OCI-LY1 (cell line): ENCODE measurements at regions not wholly inside any gene's neighbourhood (a gene's known extent, or its start where the extent isn't known, plus 50 kb on each side); places are given as distances from the start of the nearest gene placed in this dataset.

Experiments
- CTCF ChIP-seq: fragments of 200-600 bp; sonication (generic), shearing (Covaris generic); IDR thresholded peaks from 2 replicates; pipeline ENCODE4 v1.5.1; 2017; ENCODE audit warnings: mild to moderate bottlenecking, antibody characterized with exemption, low read length, moderate library complexity, mixed read lengths
- EZH2 ChIP-seq: fragments of 200-600 bp; sonication (generic), shearing (Covaris generic); IDR thresholded peaks from 2 replicates; pipeline ENCODE4 v1.8.0; 2017; ENCODE audit warnings: borderline replicate concordance, mixed run types, mild to moderate bottlenecking, antibody characterized with exemption, low read length, moderate library complexity, mixed read lengths

GRCh38 chr17:31608659-31609254, 217.3 kb downstream of the RAB11FIP4 start:
- no peak for TF ChIP-seq CTCF
- no peak for TF ChIP-seq EZH2
